ENCODE measurements at regions not wholly inside any gene's neighbourhood (a gene's known extent, or its start where the extent isn't known, plus 50 kb on each side); places are given as distances from the start of the nearest gene placed in this dataset.

DNA sequence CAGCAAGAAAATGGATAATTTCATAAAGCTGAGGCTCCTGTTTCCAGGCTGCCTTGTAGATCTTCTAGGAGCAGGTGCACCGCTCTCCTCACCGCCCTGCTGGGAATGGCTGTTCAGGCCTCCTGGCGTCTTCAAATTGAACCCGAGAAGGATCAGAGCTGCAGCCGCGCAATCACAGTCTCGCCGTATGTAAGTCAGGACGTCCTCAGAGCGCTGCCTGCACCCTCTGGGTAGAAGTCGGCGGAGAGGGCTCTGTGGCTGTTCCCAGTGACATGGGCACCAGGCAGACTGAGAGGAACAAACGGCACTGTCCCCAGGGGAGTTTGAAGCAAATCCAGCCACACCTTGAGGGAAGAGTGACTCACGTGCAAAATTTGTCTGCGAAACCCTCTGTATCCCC, 476.9 kb downstream of the TCERG1L start:
- Histone ChIP-seq H3K9me3 (no peaks in the 10 kb centered on the region), H3K27me3 (no peaks in the 10 kb centered on the region), H3K4me3 (no peak overlapping the region), H3K27ac (no peak overlapping the region), H3K4me1 (no peaks in the 10 kb centered on the region), H3K36me3 (no peaks in the 10 kb centered on the region)
- intact Hi-C loops (cut with DNase I): no loop called here
- ATAC-seq (no peak), DNase-seq (no peak)
- TF ChIP-seq, protein P1, sequence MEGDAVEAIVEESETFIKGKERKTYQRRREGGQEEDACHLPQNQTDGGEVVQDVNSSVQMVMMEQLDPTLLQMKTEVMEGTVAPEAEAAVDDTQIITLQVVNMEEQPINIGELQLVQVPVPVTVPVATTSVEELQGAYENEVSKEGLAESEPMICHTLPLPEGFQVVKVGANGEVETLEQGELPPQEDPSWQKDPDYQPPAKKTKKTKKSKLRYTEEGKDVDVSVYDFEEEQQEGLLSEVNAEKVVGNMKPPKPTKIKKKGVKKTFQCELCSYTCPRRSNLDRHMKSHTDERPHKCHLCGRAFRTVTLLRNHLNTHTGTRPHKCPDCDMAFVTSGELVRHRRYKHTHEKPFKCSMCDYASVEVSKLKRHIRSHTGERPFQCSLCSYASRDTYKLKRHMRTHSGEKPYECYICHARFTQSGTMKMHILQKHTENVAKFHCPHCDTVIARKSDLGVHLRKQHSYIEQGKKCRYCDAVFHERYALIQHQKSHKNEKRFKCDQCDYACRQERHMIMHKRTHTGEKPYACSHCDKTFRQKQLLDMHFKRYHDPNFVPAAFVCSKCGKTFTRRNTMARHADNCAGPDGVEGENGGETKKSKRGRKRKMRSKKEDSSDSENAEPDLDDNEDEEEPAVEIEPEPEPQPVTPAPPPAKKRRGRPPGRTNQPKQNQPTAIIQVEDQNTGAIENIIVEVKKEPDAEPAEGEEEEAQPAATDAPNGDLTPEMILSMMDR (IDR thresholded peaks at IDR 0.05): no peak
- TF ChIP-seq POLR2A (IDR thresholded peaks at IDR 0.05): no peak
- WGBS (ENCODE audit: insufficient coverage, low coverage, low lambda C conversion rate, missing lambda C conversion rate): 80% methylated on average over 2 of the region's 15 CpGs

DNA sequence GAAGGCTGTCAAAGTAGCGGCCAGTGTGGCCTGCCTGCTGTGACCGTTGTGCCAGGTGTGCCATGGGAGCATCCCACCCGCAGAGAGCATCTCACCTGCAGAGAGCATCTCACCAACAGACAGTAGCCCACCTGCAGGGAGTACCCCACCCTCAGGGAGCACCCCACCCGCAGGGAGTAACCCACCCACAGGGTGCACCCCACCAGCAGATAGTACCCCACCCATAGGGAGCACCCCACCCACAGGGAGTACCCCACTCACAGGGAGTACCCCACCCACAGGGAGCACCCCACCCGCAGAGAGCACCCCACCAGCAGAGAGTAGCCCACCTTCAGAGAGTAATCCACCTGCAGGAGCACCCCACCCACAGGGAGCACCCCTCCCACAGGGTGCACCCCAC, 476.5 kb downstream of the TCERG1L start:
- no peak overlapping the region for H3K4me3 ChIP-seq
- DNase-seq: no peak
- H3K27me3 ChIP-seq: no peaks in the 10 kb centered on the region
- ATAC-seq: peak in 1 of 4 donors; percentile 31
- no peak overlapping the region for H3K27ac ChIP-seq
- no peaks in the 10 kb centered on the region for H3K36me3 ChIP-seq
- TF ChIP-seq POLR2A (IDR thresholded peaks at IDR 0.05): no peak
- TF ChIP-seq, protein P1 (IDR thresholded peaks at IDR 0.05): no peak
- H3K9me3 ChIP-seq: no peaks in the 10 kb centered on the region
- no peaks in the 10 kb centered on the region for H3K4me1 ChIP-seq
- WGBS (ENCODE audit: insufficient coverage, low coverage, low lambda C conversion rate, missing lambda C conversion rate): 80% methylated on average over 1 of the region's 5 CpGs
- intact Hi-C loops (cut with DNase I): no loop called here

DNA sequence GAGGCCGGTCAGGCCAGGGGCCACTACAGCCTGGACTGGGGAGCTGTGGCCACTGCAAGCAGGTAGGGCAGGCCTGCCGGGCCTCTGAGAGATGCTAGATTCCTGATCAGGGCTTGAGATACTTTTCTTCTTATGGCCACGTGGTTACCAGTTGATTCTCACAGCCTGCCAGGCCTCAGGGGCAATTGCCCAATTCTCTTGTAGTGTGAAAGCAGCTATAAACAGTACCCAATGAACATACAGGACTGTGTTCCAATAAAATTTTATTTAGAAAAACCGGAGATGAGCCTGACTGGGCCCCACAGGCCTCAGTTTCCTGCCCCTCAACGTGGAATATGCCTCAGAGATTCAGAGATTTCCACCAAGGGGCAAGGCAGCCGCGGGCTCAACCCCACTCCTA, 475.2 kb downstream of the TCERG1L start:
- DNase-seq (no peak), ATAC-seq (peak in 1 of 4 donors; percentile 17)
- H3K27me3 ChIP-seq: no peaks in the 10 kb centered on the region
- no peak overlapping the region for H3K27ac ChIP-seq
- TF ChIP-seq, protein P1 (IDR thresholded peaks at IDR 0.05): no peak
- TF ChIP-seq POLR2A (IDR thresholded peaks at IDR 0.05): no peak
- no peaks in the 10 kb centered on the region for H3K36me3 ChIP-seq
- H3K4me1 ChIP-seq: no peaks in the 10 kb centered on the region
- no peaks in the 10 kb centered on the region for H3K9me3 ChIP-seq
- WGBS (ENCODE audit: insufficient coverage, low coverage, low lambda C conversion rate, missing lambda C conversion rate): 40% methylated on average over 2 of the region's 7 CpGs
- no peak overlapping the region for H3K4me3 ChIP-seq
- intact Hi-C loops (cut with DNase I): no loop called here

DNA sequence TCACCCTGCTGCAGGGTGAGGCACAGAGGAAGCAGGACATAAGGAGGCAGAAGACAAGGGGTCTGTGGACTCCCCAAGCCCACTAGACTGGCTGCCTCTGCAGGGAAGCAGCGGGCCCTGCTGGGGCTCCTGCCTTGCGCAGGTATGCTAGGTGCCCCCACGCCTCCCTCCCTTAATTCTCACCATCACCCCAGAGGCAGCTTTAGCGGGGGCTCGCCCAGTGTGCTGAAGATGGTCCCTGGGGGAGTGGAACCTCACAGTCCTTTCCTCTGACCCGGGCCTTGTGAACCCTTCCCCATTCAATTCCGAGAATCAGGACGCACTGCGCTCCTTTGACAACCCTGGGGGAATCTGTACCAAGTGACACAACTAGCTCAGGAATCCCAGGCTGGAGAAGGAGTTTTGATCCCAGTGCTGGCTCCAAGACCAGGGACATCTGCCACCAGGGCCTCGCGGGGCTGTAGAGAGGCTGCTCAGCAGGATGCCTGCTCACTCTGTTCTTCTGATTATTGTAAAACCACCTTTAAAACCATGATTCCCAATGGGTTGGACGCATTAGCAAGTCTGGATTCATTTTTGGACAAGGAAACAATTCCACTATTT, 468.4 kb downstream of the TCERG1L start:
- no peak overlapping the region for H3K4me3 ChIP-seq
- no peak for ATAC-seq
- H3K27me3 ChIP-seq: no peaks in the 10 kb centered on the region
- no peak overlapping the region for H3K27ac ChIP-seq
- intact Hi-C loops (cut with DNase I): no loop called here
- H3K4me1 ChIP-seq: no peaks in the 10 kb centered on the region
- TF ChIP-seq, protein P1 (IDR thresholded peaks at IDR 0.05): no peak
- no peak for TF ChIP-seq POLR2A (IDR thresholded peaks at IDR 0.05)
- 44% methylated on average over 2 of the region's 12 CpGs for WGBS (ENCODE audit: insufficient coverage, low coverage, low lambda C conversion rate, missing lambda C conversion rate)
- no peaks in the 10 kb centered on the region for H3K36me3 ChIP-seq
- no peak for DNase-seq
- no peaks in the 10 kb centered on the region for H3K9me3 ChIP-seq

DNA sequence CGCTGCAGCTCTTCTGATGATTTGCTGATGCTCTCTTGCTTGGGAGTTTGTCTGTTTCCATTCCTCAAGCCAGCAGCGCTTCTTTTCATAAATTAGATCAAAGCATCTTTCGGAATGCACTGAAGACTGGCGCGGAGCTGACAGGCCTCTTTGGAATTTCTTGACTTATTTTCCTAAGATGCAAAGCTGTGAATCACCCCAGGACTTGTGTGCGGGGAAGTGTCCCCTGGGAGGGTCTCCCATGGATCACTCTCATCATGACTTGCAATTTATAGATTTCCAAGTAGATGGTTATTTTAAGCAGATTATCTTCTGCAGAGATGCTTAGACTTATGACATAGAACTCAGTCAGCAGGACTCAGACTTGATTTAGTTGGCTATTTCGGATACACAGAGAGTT, 467.2 kb downstream of the TCERG1L start:
- H3K27ac ChIP-seq: no peak overlapping the region
- no peak for DNase-seq
- 44% methylated on average over 6 of the region's 7 CpGs for WGBS (ENCODE audit: insufficient coverage, low coverage, low lambda C conversion rate, missing lambda C conversion rate)
- TF ChIP-seq, protein P1 (IDR thresholded peaks at IDR 0.05): no peak
- no peak for TF ChIP-seq POLR2A (IDR thresholded peaks at IDR 0.05)
- H3K4me3 ChIP-seq: no peak overlapping the region
- no peak for ATAC-seq
- no peaks in the 10 kb centered on the region for H3K9me3 ChIP-seq
- intact Hi-C loops (cut with DNase I): no loop called here
- H3K36me3 ChIP-seq: no peaks in the 10 kb centered on the region
- H3K27me3 ChIP-seq: no peaks in the 10 kb centered on the region
- H3K4me1 ChIP-seq: no peaks in the 10 kb centered on the region

Data from right lobe of liver (tissue), 6 donors.